ENCODE measurements at regions not wholly inside any gene's neighbourhood (a gene's known extent, or its start where the extent isn't known, plus 50 kb on each side); places are given as distances from the start of the nearest gene placed in this dataset.

DNA sequence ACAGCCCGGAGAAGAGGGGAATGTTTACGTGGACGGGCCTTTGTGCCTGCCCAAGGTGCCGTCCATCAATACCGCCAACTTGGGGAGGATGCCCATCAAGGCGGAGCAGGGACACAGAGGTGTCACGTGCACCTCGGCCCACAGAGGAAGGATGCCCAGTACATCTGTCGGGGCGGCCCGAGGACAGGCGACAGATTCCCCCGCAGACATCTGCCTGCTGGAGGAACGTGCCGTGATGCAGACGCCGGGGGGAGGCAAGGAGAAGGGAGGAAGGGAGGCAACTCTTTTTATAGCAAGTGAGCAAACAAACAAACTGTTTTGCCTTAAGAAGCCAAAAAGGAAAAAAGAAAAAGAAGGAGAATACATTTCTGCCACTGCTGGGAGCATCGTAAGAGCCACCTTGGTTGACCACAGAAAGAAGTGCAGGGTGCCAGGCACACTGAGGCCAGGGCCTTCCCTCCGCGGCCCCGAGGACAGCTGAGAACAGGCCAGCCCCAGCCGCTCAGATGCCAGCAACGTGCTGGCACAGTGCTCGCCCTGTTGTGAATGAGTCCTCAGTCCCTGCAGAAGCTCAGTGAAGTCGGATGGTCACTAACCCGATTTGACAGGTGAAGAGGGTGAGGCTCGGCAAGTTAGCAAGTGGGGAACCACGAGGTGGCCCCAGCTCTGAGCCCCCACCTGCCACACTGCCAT lies 146.4 kb downstream of the RBFOX3 start:
- H3K27me3 ChIP-seq = peaks cover 58% of the 10 kb centered on the region
- no peaks in the 10 kb centered on the region for H3K4me1 ChIP-seq
- no peaks in the 10 kb centered on the region for H3K9me3 ChIP-seq
- no peak overlapping the region for H3K27ac ChIP-seq
- no peak for TF ChIP-seq EP300 (IDR thresholded peaks at IDR 0.05)
- TF ChIP-seq POLR2A (IDR thresholded peaks at IDR 0.05) = no peak
- H3K36me3 ChIP-seq = no peaks in the 10 kb centered on the region
- no peak for ATAC-seq
- 62 to 80% methylated on average over 1 to 16 of the region's 28 CpGs for WGBS, 2 donors (ENCODE audit: low coverage in 1 of 2)
- no peak overlapping the region for H3K4me3 ChIP-seq

DNA sequence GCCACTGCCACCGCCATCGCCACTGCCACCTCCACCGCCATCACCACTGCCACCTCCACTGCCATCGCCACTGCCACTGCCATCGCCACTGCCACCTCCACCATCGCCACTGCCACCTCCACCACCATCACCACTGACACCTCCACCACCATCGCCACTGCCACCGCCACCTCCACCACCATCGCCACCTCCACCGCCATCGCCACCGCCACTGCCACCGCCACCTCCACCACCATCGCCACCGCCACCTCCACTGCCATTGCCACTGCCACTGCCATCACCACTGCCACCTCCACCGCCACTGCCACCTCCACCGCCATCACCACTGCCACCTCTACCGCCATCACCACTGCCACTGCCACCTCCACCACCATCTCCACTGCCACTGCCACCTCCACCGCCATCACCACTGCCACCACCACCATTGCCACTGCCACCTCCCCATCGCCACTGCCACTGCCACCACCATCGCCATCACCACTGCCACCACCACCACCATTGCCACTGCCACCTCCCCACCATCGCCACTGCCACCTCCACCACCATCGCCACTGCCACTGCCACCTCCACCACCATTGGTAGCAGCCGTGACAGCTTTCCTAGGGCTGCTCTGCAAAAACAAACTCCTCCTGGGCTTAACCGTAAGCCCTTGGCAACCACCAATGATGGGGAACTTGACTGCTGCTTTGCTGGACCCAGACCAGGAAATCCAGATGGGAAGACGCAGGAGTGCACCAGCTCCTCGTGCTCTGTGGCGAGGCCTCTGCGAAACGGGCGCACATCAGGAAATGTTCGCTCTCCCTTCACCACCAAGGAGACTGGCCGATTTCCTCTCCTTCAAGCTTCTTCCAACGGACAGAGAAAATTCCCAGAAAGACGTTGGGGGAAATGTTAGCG lies 147.2 kb downstream of the RBFOX3 start:
- Histone ChIP-seq H3K4me3 (no peak overlapping the region), H3K9me3 (no peaks in the 10 kb centered on the region), H3K4me1 (no peaks in the 10 kb centered on the region), H3K27ac (no peak overlapping the region), H3K36me3 (no peaks in the 10 kb centered on the region), H3K27me3 (peaks cover 51% of the 10 kb centered on the region)
- WGBS, 2 donors (ENCODE audit: low coverage in 1 of 2) = 90 to 93% methylated on average over 12 to 28 of the region's 36 CpGs
- no peak for ATAC-seq
- TF ChIP-seq EP300 (IDR thresholded peaks at IDR 0.05) = no peak
- TF ChIP-seq POLR2AphosphoS5 (IDR thresholded peaks at IDR 0.05) = no peak
- TF ChIP-seq POLR2A (IDR thresholded peaks at IDR 0.05) = no peak
- TF ChIP-seq, protein P1, sequence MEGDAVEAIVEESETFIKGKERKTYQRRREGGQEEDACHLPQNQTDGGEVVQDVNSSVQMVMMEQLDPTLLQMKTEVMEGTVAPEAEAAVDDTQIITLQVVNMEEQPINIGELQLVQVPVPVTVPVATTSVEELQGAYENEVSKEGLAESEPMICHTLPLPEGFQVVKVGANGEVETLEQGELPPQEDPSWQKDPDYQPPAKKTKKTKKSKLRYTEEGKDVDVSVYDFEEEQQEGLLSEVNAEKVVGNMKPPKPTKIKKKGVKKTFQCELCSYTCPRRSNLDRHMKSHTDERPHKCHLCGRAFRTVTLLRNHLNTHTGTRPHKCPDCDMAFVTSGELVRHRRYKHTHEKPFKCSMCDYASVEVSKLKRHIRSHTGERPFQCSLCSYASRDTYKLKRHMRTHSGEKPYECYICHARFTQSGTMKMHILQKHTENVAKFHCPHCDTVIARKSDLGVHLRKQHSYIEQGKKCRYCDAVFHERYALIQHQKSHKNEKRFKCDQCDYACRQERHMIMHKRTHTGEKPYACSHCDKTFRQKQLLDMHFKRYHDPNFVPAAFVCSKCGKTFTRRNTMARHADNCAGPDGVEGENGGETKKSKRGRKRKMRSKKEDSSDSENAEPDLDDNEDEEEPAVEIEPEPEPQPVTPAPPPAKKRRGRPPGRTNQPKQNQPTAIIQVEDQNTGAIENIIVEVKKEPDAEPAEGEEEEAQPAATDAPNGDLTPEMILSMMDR (IDR thresholded peaks at IDR 0.05) = no peak

DNA sequence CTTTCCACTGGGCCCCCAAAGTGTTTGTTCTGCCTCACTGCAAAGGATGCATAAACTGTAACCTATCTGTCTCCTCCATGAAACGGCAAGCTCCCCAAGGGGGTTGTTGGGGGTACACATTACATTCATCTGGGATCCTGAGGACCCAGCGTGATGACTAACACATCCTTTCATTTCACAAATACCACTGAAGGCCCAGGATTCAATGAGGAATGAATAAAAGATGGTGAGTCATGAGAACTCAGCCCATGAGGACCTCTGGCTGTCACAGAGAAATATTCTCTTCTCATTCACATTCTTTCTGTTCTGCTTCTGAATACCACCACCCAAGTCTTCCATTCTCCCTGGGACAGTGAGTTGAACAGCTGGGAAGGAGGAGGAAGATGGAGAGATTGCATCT lies 149.8 kb downstream of the RBFOX3 start:
- Histone ChIP-seq H3K4me1 (no peaks in the 10 kb centered on the region), H3K27ac (no peak overlapping the region), H3K4me3 (no peak overlapping the region), H3K36me3 (no peaks in the 10 kb centered on the region), H3K27me3 (peaks cover 24% of the 10 kb centered on the region), H3K9me3 (no peaks in the 10 kb centered on the region)
- no peak for TF ChIP-seq EP300 (IDR thresholded peaks at IDR 0.05)
- TF ChIP-seq, protein P1 (IDR thresholded peaks at IDR 0.05) = no peak
- TF ChIP-seq POLR2AphosphoS5 (IDR thresholded peaks at IDR 0.05) = no peak
- no peak for TF ChIP-seq POLR2A (IDR thresholded peaks at IDR 0.05)
- no peak for ATAC-seq
- 75% methylated on average over 1 of the region's 2 CpGs; no CpG with 5 or more reads in 1 of the 2 donors for WGBS, 2 donors (ENCODE audit: low coverage in 1 of 2)

DNA sequence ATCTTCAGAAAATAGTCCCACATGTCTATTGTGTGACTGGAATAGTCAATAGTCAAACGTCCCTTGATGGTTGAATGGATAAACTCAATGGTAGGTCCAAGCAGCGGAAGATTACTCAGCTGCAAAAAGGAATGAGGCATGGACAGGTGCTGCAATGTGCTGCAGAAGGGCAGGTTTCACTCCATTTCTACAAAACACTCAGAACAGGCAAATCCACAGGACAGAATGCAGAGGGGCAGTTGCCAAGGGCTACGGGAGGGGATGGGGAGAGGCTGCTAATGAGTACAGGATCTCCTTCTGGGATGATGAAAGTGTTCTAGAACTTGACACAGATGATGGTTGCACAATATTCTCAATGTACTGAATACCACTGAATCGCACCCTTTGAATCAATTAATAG lies 151.0 kb downstream of the RBFOX3 start:
- H3K36me3 ChIP-seq = no peaks in the 10 kb centered on the region
- H3K27ac ChIP-seq = no peak overlapping the region
- H3K27me3 ChIP-seq = peaks cover 13% of the 10 kb centered on the region
- no peak overlapping the region for H3K4me3 ChIP-seq
- H3K4me1 ChIP-seq = no peaks in the 10 kb centered on the region
- H3K9me3 ChIP-seq = no peaks in the 10 kb centered on the region
- WGBS, 2 donors (ENCODE audit: low coverage in 1 of 2) = 78 to 81% methylated on average over 2 to 4 of the region's 4 CpGs
- TF ChIP-seq, protein P1 (IDR thresholded peaks at IDR 0.05) = no peak
- TF ChIP-seq EP300 (IDR thresholded peaks at IDR 0.05) = no peak
- no peak for TF ChIP-seq POLR2AphosphoS5 (IDR thresholded peaks at IDR 0.05)
- TF ChIP-seq POLR2A (IDR thresholded peaks at IDR 0.05) = no peak
- no peak for ATAC-seq

DNA sequence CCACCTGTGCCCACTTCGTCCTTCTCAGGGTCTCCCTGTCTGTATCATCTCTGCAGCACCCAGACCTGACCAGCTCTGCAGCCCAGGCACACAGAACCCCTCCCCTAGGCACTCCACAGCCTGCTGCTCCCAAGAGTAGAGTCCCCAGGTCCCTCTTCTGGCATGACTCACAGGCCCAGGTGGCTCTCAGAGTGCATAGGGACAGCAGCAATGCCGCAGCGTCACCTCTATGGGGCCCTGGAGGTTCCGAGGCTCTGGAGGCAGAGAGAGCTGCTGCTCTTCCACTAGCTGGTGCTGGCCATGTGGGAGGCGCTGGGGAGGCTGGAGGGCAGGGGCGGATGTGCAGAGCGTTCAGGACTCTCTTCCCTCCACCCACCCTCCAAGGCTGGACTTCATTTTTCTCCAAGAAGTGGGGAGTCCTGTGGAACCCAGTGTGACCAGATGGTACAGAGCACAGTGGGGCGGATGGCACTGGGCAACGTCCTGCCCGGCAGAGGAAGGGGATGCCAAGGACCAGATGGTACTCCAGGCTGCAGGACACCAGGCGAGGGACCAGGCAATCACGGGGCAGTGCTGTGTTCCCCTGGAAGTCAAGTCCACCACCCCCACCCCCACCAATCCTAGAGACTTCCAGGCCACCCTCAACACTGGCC lies 151.7 kb downstream of the RBFOX3 start:
- H3K4me1 ChIP-seq = no peaks in the 10 kb centered on the region
- no peak overlapping the region for H3K27ac ChIP-seq
- peaks cover 9% of the 10 kb centered on the region for H3K27me3 ChIP-seq
- H3K4me3 ChIP-seq = no peak overlapping the region
- no peaks in the 10 kb centered on the region for H3K36me3 ChIP-seq
- TF ChIP-seq EP300 (IDR thresholded peaks at IDR 0.05) = no peak
- TF ChIP-seq POLR2AphosphoS5 (IDR thresholded peaks at IDR 0.05) = no peak
- no peak for TF ChIP-seq POLR2A (IDR thresholded peaks at IDR 0.05)
- TF ChIP-seq, protein P1 (IDR thresholded peaks at IDR 0.05) = no peak
- WGBS, 2 donors (ENCODE audit: low coverage in 1 of 2) = 100% methylated on average over 1 of the region's 12 CpGs; no CpG with 5 or more reads in 1 of the 2 donors
- no peaks in the 10 kb centered on the region for H3K9me3 ChIP-seq
- ATAC-seq = no peak
